ENCODE measurements at regions not wholly inside any gene's neighbourhood (a gene's known extent, or its start where the extent isn't known, plus 50 kb on each side); places are given as distances from the start of the nearest gene placed in this dataset.

- Histone ChIP-seq H3K9me3 (ENCODE audit: control insufficient read depth, low read length) (no peaks in the 10 kb centered on the region), H2AFZ (no peak overlapping the region), H3K27ac (no peak overlapping the region), H3K36me3 (ENCODE audit: control insufficient read depth, insufficient read depth, low read length) (no peaks in the 10 kb centered on the region), H3K79me2 (no peaks in the 10 kb centered on the region), H3K27me3 (ENCODE audit: control insufficient read depth, insufficient read depth, low read length) (no peaks in the 10 kb centered on the region), H3K4me3 (ENCODE audit: low read depth, low read length) (no peak overlapping the region), H3K9ac (no peak overlapping the region), H3K4me1 (no peaks in the 10 kb centered on the region), H3K4me2 (ENCODE audit: low read length) (no peak overlapping the region)
- TF ChIP-seq CTCF (IDR thresholded peaks at IDR 0.05), result no peak
Observed at GRCh38 chr4:31702326-31702725, 982.2 kb downstream of the PCDH7 start.

GRCh38 chr4:31714238-31714637, 994.1 kb downstream of the PCDH7 start:
- H3K27me3 ChIP-seq (ENCODE audit: control insufficient read depth, insufficient read depth, low read length), result no peaks in the 10 kb centered on the region
- H3K79me2 ChIP-seq, result no peaks in the 10 kb centered on the region
- no peak for TF ChIP-seq CTCF (IDR thresholded peaks at IDR 0.05)
- no peaks in the 10 kb centered on the region for H3K4me1 ChIP-seq
- no peaks in the 10 kb centered on the region for H3K9me3 ChIP-seq (ENCODE audit: control insufficient read depth, low read length)
- no peak overlapping the region for H3K9ac ChIP-seq
- H3K4me3 ChIP-seq (ENCODE audit: low read depth, low read length), result no peak overlapping the region
- no peak overlapping the region for H2AFZ ChIP-seq
- H3K4me2 ChIP-seq (ENCODE audit: low read length), result no peak overlapping the region
- no peak overlapping the region for H3K27ac ChIP-seq
- H3K36me3 ChIP-seq (ENCODE audit: control insufficient read depth, insufficient read depth, low read length), result no peaks in the 10 kb centered on the region

- no peaks in the 10 kb centered on the region for H3K79me2 ChIP-seq
- H3K9me3 ChIP-seq (ENCODE audit: control insufficient read depth, low read length), result no peaks in the 10 kb centered on the region
- H3K36me3 ChIP-seq (ENCODE audit: control insufficient read depth, insufficient read depth, low read length), result no peaks in the 10 kb centered on the region
- no peak overlapping the region for H3K4me3 ChIP-seq (ENCODE audit: low read depth, low read length)
- no peak overlapping the region for H2AFZ ChIP-seq
- H3K4me1 ChIP-seq, result no peaks in the 10 kb centered on the region
- no peak overlapping the region for H3K27ac ChIP-seq
- TF ChIP-seq CTCF (IDR thresholded peaks at IDR 0.05), result no peak
- no peak overlapping the region for H3K4me2 ChIP-seq (ENCODE audit: low read length)
- H3K27me3 ChIP-seq (ENCODE audit: control insufficient read depth, insufficient read depth, low read length), result no peaks in the 10 kb centered on the region
- H3K9ac ChIP-seq, result no peak overlapping the region
Observed at GRCh38 chr4:31715302-31715701, 995.1 kb downstream of the PCDH7 start.

- TF ChIP-seq CTCF (IDR thresholded peaks at IDR 0.05), result no peak
- Histone ChIP-seq H3K9ac (no peak overlapping the region), H3K4me1 (no peaks in the 10 kb centered on the region), H3K79me2 (no peaks in the 10 kb centered on the region), H3K27me3 (ENCODE audit: control insufficient read depth, insufficient read depth, low read length) (no peaks in the 10 kb centered on the region), H3K9me3 (ENCODE audit: control insufficient read depth, low read length) (no peaks in the 10 kb centered on the region), H3K27ac (no peak overlapping the region), H3K4me3 (ENCODE audit: low read depth, low read length) (no peak overlapping the region), H2AFZ (no peak overlapping the region), H3K4me2 (ENCODE audit: low read length) (no peak overlapping the region), H3K36me3 (ENCODE audit: control insufficient read depth, insufficient read depth, low read length) (no peaks in the 10 kb centered on the region)
Observed at GRCh38 chr4:31727030-31727429, 1006.9 kb downstream of the PCDH7 start.

- Histone ChIP-seq H2AFZ (no peak overlapping the region), H3K27ac (no peak overlapping the region), H3K27me3 (ENCODE audit: control insufficient read depth, insufficient read depth, low read length) (no peaks in the 10 kb centered on the region), H3K4me2 (ENCODE audit: low read length) (no peak overlapping the region), H3K4me3 (ENCODE audit: low read depth, low read length) (no peak overlapping the region), H3K36me3 (ENCODE audit: control insufficient read depth, insufficient read depth, low read length) (no peaks in the 10 kb centered on the region), H3K4me1 (no peaks in the 10 kb centered on the region), H3K79me2 (no peaks in the 10 kb centered on the region), H3K9ac (no peak overlapping the region), H3K9me3 (ENCODE audit: control insufficient read depth, low read length) (no peaks in the 10 kb centered on the region)
- no peak for TF ChIP-seq CTCF (IDR thresholded peaks at IDR 0.05)
Observed at GRCh38 chr4:31735004-31735403, 1014.8 kb downstream of the PCDH7 start.
